OCI-LY1 (cell line): ENCODE measurements at regions not wholly inside any gene's neighbourhood (a gene's known extent, or its start where the extent isn't known, plus 50 kb on each side); places are given as distances from the start of the nearest gene placed in this dataset.

Experiments
- H2AFZ ChIP-seq: fragments of 200-600 bp; sonication (generic), shearing (Covaris generic); 2 replicates; pipeline ENCODE4 v1.6.0; 2014; ENCODE audit warnings: antibody characterized with exemption, mild to moderate bottlenecking, low read length
- H3F3A ChIP-seq: fragments of 200-600 bp; sonication (generic), shearing (Covaris generic); 2 replicates; pipeline ENCODE4 v1.6.0; 2014; ENCODE audit warnings: mild to moderate bottlenecking, antibody characterized with exemption, low read length, moderate library complexity; ENCODE audit not compliant: insufficient read depth
- H3K27ac ChIP-seq: fragments of 200-600 bp; sonication (generic); 2 replicates; pipeline ENCODE4 v1.5.1; 2014; ENCODE audit warnings: low read length, mixed run types, mild to moderate bottlenecking, low read depth; ENCODE audit not compliant: poor library complexity, severe bottlenecking
- H3K27me3 ChIP-seq: fragments of 200-600 bp; sonication (generic); 2 replicates; pipeline ENCODE4 v1.6.0; 2014; ENCODE audit warnings: antibody characterized with exemption, mild to moderate bottlenecking, low read length, moderate library complexity; ENCODE audit not compliant: insufficient read depth
- H3K36me3 ChIP-seq: fragments of 200-600 bp; sonication (generic); 2 replicates; pipeline ENCODE4 v1.6.1; 2014; ENCODE audit warnings: mild to moderate bottlenecking, antibody characterized with exemption, low read length, moderate library complexity, mixed read lengths; ENCODE audit not compliant: insufficient read depth
- H3K4me1 ChIP-seq: fragments of 200-600 bp; sonication (generic); 2 replicates; pipeline ENCODE4 v1.5.1; 2014; ENCODE audit warnings: mild to moderate bottlenecking, low read length, moderate library complexity; ENCODE audit not compliant: insufficient read depth, severe bottlenecking
- H3K4me2 ChIP-seq: fragments of 200-600 bp; sonication (generic), shearing (Covaris generic); 2 replicates; pipeline ENCODE4 v1.6.1; 2014; ENCODE audit warnings: low read length
- H3K4me3 ChIP-seq: fragments of 200-600 bp; sonication (generic); 2 replicates; pipeline ENCODE4 v1.5.1; 2014; ENCODE audit warnings: low read length, low read depth, mild to moderate bottlenecking, mixed read lengths; ENCODE audit not compliant: poor library complexity, severe bottlenecking
- H3K79me2 ChIP-seq: fragments of 200-600 bp; shearing (Covaris generic); 2 replicates; pipeline ENCODE4 v1.6.1; 2016; ENCODE audit warnings: mixed run types, low read length, mixed read lengths; ENCODE audit not compliant: insufficient read depth
- H3K9ac ChIP-seq: fragments of 200-600 bp; sonication (generic), shearing (Covaris generic); 2 replicates; pipeline ENCODE4 v1.6.1; 2014; ENCODE audit warnings: mild to moderate bottlenecking, low read length, mixed read lengths
- H3K9me2 ChIP-seq: fragments of 200-600 bp; sonication (generic), shearing (Covaris generic); 2 replicates; pipeline ENCODE4 v1.6.1; 2014; ENCODE audit warnings: low read depth, mild to moderate bottlenecking, low read length, mixed read lengths
- H3K9me3 ChIP-seq: fragments of 200-600 bp; shearing (Covaris generic); 2 replicates; pipeline ENCODE4 v1.6.1; 2014; ENCODE audit warnings: low read length, mixed read lengths
- H4K20me1 ChIP-seq: fragments of 200-600 bp; sonication (generic), shearing (Covaris generic); 2 replicates; pipeline ENCODE4 v1.6.0; 2016; ENCODE audit warnings: mild to moderate bottlenecking, low read length; ENCODE audit not compliant: insufficient read depth
- EZH2 ChIP-seq: fragments of 200-600 bp; sonication (generic), shearing (Covaris generic); IDR thresholded peaks from 2 replicates; pipeline ENCODE4 v1.8.0; 2017; ENCODE audit warnings: borderline replicate concordance, mixed run types, mild to moderate bottlenecking, antibody characterized with exemption, low read length, moderate library complexity, mixed read lengths
- TF ChIP-seq, protein P1 (sequence below): fragments of 200-600 bp; sonication (generic), shearing (Covaris generic); IDR thresholded peaks from 2 replicates; pipeline ENCODE4 v1.5.1; 2017; ENCODE audit warnings: mild to moderate bottlenecking, antibody characterized with exemption, low read length, moderate library complexity, mixed read lengths

DNA sequence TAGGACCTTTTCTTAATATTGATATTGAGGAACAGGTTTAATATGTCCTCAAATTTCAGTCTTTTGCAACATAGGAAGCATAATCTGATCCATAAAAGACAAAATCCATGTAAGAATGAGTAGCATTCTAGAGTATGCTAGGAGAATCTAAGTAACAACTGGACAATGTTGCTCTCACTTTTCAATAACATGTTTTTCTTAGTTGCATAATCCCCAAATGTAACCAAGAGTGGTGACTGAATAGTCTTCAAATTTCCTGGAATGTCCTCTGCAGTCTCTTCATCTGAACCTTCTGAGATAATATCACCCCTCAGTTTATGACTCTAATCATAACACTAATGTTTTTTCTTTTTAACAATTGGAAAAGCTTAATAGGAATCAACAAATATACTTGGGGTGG, 110.0 kb upstream of the ZEB2 start:
- Histone ChIP-seq H4K20me1 (no peaks in the 10 kb centered on the region), H3K4me2 (no peak overlapping the region), H3K9ac (no peak overlapping the region), H3K36me3 (no peaks in the 10 kb centered on the region), H3K27me3 (no peaks in the 10 kb centered on the region), H3K79me2 (no peaks in the 10 kb centered on the region), H3K4me3 (no peak overlapping the region), H3K4me1 (peaks cover 17% of the 10 kb centered on the region), H3K27ac (no peak overlapping the region), H3K9me3 (no peaks in the 10 kb centered on the region), H2AFZ (no peak overlapping the region), H3F3A (no peaks in the 10 kb centered on the region), H3K9me2 (no peaks in the 10 kb centered on the region)
- TF ChIP-seq, protein P1, sequence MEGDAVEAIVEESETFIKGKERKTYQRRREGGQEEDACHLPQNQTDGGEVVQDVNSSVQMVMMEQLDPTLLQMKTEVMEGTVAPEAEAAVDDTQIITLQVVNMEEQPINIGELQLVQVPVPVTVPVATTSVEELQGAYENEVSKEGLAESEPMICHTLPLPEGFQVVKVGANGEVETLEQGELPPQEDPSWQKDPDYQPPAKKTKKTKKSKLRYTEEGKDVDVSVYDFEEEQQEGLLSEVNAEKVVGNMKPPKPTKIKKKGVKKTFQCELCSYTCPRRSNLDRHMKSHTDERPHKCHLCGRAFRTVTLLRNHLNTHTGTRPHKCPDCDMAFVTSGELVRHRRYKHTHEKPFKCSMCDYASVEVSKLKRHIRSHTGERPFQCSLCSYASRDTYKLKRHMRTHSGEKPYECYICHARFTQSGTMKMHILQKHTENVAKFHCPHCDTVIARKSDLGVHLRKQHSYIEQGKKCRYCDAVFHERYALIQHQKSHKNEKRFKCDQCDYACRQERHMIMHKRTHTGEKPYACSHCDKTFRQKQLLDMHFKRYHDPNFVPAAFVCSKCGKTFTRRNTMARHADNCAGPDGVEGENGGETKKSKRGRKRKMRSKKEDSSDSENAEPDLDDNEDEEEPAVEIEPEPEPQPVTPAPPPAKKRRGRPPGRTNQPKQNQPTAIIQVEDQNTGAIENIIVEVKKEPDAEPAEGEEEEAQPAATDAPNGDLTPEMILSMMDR = no peak

DNA sequence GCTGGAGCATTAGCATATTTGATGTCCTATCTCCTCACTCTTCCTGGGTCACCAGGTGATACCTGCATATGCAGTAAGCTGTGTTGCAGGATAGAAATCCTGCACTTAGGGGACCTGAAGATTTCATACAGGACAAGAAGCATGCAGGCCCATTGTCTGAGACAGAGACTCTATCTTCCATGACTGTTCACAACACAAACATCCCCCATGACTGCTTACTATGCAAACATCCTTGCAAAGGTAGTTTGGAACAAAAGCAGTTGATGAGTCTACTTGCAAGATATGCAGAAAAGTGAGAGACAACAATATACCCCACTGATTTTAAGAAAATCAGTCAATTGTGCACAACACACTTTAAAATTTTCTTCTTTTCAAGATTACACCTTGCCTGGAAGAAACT, 108.6 kb upstream of the ZEB2 start:
- no peak for TF ChIP-seq EZH2
- TF ChIP-seq, protein P1 = no peak
- Histone ChIP-seq H3K4me2 (no peak overlapping the region), H3K4me3 (no peak overlapping the region), H3K36me3 (no peaks in the 10 kb centered on the region), H3K9me2 (no peaks in the 10 kb centered on the region), H2AFZ (no peak overlapping the region), H3K27me3 (no peaks in the 10 kb centered on the region), H3K4me1 (peaks cover 17% of the 10 kb centered on the region), H3K9ac (no peak overlapping the region), H3F3A (no peaks in the 10 kb centered on the region), H3K9me3 (no peaks in the 10 kb centered on the region), H3K79me2 (no peaks in the 10 kb centered on the region), H4K20me1 (no peaks in the 10 kb centered on the region), H3K27ac (no peak overlapping the region)

DNA sequence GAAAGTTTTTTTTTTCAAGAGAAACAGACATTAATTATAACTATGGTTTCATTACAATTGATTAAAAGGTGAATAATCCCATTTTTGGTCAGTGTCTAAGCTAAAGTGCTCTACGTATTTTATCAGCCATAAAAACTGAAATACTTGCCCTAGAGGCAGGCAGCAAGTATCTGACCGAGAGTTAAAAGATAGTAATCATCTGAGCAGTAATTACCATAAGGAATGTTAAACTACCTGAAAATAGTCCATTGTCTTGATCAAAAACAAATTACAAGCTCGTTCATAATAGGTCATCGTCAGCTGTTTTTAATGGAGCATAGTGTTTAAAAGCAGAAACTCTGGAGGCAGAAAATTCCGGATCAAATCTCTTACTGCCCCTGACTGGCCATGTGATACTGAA, 105.7 kb upstream of the ZEB2 start:
- Histone ChIP-seq H3K9ac (no peak overlapping the region), H3K27ac (no peak overlapping the region), H3K27me3 (no peaks in the 10 kb centered on the region), H3K9me2 (no peaks in the 10 kb centered on the region), H3K4me2 (no peak overlapping the region), H2AFZ (peak overlapping the region; percentile 68; the same call in 1 of the 2 replicates), H3F3A (no peaks in the 10 kb centered on the region), H4K20me1 (no peaks in the 10 kb centered on the region), H3K9me3 (peaks cover 2% of the 10 kb centered on the region; the same call in 1 of the 2 replicates), H3K4me1 (peaks cover 16% of the 10 kb centered on the region), H3K79me2 (no peaks in the 10 kb centered on the region), H3K4me3 (no peak overlapping the region), H3K36me3 (no peaks in the 10 kb centered on the region)
- TF ChIP-seq, protein P1 = no peak
- TF ChIP-seq EZH2 = no peak
